Memory B cell (primary cell): ENCODE measurements at regions not wholly inside any gene's neighbourhood (a gene's known extent, or its start where the extent isn't known, plus 50 kb on each side); places are given as distances from the start of the nearest gene placed in this dataset.
A peak's percentile ranks its signal among the peaks of the same experiment; 100 is the strongest.

Experiments
- ATAC-seq: fragments of 150-1000 bp; cut with Tn5 transposase; 2 replicates; pipeline ENCODE4 v1.10.0; 2021; ENCODE audit warnings: low read depth, mild to moderate bottlenecking, moderate library complexity
- DNase-seq, 2 donors: peaks; one replicate each; pipeline ENCODE4 v3.0.0; 2022; ENCODE audit warnings: low spot score in 2 of 2
- H3K27ac Mint-ChIP-seq: one replicate; pipeline ENCODE4 v1.8.0; 2022; ENCODE audit warnings: mild to moderate bottlenecking, moderate library complexity, mixed read lengths
- H3K27me3 Mint-ChIP-seq: one replicate; pipeline ENCODE4 v1.8.0; 2022; ENCODE audit warnings: mixed read lengths
- H3K36me3 Mint-ChIP-seq: one replicate; pipeline ENCODE4 v1.8.0; 2022; ENCODE audit warnings: mild to moderate bottlenecking, mixed read lengths
- H3K4me1 Mint-ChIP-seq: one replicate; pipeline ENCODE4 v1.8.0; 2022; ENCODE audit warnings: mixed read lengths
- H3K4me3 Mint-ChIP-seq: one replicate; pipeline ENCODE4 v1.8.0; 2022; ENCODE audit warnings: mild to moderate bottlenecking, moderate library complexity, mixed read lengths
- H3K9me3 Mint-ChIP-seq: one replicate; pipeline ENCODE4 v1.8.0; 2022; ENCODE audit warnings: mixed read lengths

DNA sequence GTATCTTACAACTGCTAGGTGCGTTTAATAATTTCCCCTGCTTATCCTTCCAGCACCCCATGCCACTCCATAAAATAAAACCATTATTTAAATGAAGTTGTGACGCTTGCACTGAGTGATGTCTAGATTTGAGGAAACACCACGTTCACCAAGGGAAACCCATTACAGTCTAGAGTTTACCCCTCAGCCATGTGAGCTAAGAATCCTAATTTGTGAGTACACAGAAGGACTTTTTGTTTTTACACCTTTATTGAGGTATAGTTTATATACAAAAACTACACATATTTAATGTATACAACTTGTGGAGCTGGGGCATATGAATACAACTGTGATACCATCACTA is 326.8 kb downstream of the RAPGEF2 start:
- DNase-seq, result no peak
- H3K4me1 Mint-ChIP-seq, result no peaks in the 10 kb centered on the region
- H3K4me3 Mint-ChIP-seq, result no peak overlapping the region
- ATAC-seq, result no peak
- peaks cover 2% of the 10 kb centered on the region for H3K27me3 Mint-ChIP-seq
- H3K36me3 Mint-ChIP-seq, result no peaks in the 10 kb centered on the region
- H3K27ac Mint-ChIP-seq, result no peak overlapping the region
- no peaks in the 10 kb centered on the region for H3K9me3 Mint-ChIP-seq

DNA sequence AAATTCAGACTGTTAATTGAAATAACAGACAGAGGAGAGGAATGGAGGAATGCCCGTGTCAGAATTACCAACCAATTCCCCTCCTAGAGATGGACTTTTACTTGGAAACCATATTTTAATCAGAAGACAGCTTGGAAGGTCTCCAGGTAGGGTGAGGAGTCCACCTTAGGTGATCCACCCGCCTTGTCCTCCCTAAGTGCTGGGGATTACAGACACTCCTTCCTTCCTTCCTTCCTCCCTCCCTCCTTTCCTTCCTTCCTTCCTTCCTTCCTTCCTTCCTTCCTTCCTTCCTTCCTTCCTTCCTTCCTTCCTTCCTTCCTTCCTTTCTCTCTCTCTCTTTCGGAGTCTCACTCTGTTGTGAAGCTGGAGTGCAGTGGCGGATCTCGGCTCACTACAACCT is 328.0 kb downstream of the RAPGEF2 start:
- Mint-ChIP-seq H3K27ac (no peak overlapping the region), H3K36me3 (no peaks in the 10 kb centered on the region), H3K4me3 (no peak overlapping the region), H3K27me3 (peaks cover 2% of the 10 kb centered on the region), H3K9me3 (no peaks in the 10 kb centered on the region), H3K4me1 (no peaks in the 10 kb centered on the region)
- DNase-seq (no peak), ATAC-seq (no peak)

DNA sequence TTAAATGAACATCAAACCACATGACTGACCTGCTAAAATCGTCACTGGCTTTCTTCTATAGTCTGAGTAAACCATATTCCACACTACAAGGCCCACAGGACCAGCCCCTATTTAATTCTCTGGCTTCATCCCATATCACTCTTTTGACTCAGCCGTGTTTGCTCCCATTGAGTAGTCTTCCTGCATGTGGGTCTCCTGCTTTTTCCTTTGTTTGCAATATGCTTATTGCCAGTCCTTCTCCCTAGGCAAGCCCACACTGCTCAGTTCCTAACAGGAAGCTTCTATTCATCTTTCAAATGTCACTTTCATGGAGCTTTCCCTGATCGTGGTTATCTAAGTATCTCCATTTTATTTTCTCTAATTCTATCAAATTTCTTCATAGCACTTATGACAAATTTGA is 329.6 kb downstream of the RAPGEF2 start:
- Mint-ChIP-seq H3K27me3 (peaks cover 2% of the 10 kb centered on the region), H3K4me1 (no peaks in the 10 kb centered on the region), H3K9me3 (no peaks in the 10 kb centered on the region), H3K36me3 (no peaks in the 10 kb centered on the region), H3K4me3 (no peak overlapping the region), H3K27ac (no peak overlapping the region)
- no peak for DNase-seq
- no peak for ATAC-seq

DNA sequence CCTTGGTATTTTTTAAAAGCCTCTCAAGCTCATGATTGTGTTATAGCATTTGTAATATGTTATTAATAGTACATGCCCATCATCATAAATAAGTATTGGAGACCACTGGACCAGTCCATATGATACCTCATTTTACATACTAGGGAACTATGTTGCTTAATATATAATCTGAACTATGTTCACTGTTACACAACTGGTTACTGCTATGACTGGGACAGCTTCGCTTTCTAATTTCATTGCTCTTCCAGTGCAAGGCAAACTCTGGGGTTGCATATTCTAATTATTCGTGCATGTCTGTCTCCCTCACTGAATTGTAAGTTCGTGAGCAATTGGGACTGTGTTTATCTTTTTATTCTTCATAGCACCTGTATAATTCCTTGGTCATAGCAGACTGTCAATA is 330.5 kb downstream of the RAPGEF2 start:
- Mint-ChIP-seq H3K36me3 (no peaks in the 10 kb centered on the region), H3K9me3 (no peaks in the 10 kb centered on the region), H3K4me3 (no peak overlapping the region), H3K4me1 (no peaks in the 10 kb centered on the region), H3K27ac (no peak overlapping the region), H3K27me3 (peaks cover 2% of the 10 kb centered on the region)
- ATAC-seq (no peak), DNase-seq (no peak)

DNA sequence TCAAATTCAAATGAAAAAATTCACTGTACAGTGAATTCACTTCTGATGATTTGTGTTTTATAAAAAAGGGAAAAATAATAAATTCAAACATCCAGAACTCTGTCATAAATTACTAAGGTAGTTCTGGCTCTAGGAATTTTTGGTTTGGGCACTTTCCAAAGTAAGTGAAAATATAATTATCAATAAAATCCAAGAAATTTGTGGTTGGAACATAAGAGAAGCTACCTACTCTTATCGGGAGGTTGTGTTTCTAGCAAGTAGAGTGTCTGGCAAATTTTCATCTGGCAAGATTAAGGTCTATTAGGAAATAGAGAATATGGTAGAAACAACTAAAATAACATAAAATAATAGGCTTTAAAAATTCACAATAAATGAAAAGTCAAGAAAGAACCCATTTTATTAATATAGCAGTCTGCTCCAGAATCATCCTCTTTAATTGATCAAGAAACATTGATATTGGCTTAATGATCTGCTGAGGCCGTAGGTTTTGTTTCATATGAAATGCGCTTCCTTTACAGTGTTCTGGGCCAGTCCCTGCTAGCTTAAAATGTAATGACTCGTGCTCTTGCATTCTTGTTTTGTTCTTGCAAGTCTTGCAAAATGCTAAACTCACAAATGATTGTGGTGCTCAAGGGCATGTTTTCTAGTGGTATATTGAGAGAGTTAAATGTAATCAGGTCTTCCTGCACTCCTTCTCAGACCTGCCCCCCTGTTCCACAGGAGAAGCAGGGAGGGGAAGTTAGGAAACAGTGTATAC is 331.4 kb downstream of the RAPGEF2 start:
- H3K36me3 Mint-ChIP-seq, result no peaks in the 10 kb centered on the region
- H3K9me3 Mint-ChIP-seq, result no peaks in the 10 kb centered on the region
- ATAC-seq, result no peak
- no peak for DNase-seq
- H3K27ac Mint-ChIP-seq, result no peak overlapping the region
- H3K27me3 Mint-ChIP-seq, result peaks cover 2% of the 10 kb centered on the region
- no peaks in the 10 kb centered on the region for H3K4me1 Mint-ChIP-seq
- H3K4me3 Mint-ChIP-seq, result no peak overlapping the region

DNA sequence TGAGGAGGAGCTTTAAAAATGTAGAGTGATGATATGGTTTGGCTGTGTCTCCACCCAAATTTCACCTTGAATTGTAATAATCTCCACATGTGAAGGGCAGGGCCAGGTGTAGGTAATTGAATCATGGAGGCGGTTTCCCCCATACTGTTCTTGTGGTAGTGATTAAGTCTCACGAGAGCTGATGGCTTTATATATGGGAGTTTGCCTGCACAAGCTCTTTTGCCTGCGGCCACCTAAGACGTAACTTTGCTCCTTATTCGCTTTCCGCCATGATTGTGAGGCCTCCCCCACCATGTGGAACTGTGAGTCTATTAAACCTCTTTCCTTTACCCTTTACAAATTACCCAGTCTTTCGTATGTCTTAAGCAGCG is 332.0 kb downstream of the RAPGEF2 start:
- H3K4me3 Mint-ChIP-seq, result no peak overlapping the region
- H3K27ac Mint-ChIP-seq, result no peak overlapping the region
- DNase-seq (no peak), ATAC-seq (no peak)
- peaks cover 2% of the 10 kb centered on the region for H3K27me3 Mint-ChIP-seq
- H3K4me1 Mint-ChIP-seq, result no peaks in the 10 kb centered on the region
- no peaks in the 10 kb centered on the region for H3K36me3 Mint-ChIP-seq
- H3K9me3 Mint-ChIP-seq, result no peaks in the 10 kb centered on the region

DNA sequence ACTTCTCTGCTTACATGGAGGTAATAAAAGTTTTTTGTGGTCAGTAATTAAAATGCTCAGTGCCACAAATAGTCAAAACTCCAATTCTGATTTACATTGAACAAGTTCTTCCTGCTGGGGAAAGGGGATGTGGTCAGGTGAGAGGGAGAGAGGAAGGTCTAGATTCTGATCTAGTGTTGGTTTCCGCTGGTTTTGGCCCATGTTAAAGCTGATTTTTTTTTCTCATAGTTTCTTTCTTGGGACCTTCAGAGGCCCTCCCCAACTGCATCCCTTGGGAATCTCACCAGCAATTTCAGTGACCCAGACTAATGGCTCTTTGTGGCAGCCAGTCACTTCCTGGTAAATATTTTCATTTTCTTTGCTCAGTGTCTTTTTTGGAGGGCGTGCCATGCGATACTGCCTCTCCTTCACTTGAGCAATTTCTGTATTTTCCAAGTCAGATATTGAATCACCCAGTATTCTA is 332.7 kb downstream of the RAPGEF2 start:
- H3K27me3 Mint-ChIP-seq, result peaks cover 4% of the 10 kb centered on the region
- no peaks in the 10 kb centered on the region for H3K4me1 Mint-ChIP-seq
- H3K4me3 Mint-ChIP-seq, result no peak overlapping the region
- DNase-seq (no peak), ATAC-seq (no peak)
- no peaks in the 10 kb centered on the region for H3K36me3 Mint-ChIP-seq
- H3K9me3 Mint-ChIP-seq, result no peaks in the 10 kb centered on the region
- no peak overlapping the region for H3K27ac Mint-ChIP-seq

DNA sequence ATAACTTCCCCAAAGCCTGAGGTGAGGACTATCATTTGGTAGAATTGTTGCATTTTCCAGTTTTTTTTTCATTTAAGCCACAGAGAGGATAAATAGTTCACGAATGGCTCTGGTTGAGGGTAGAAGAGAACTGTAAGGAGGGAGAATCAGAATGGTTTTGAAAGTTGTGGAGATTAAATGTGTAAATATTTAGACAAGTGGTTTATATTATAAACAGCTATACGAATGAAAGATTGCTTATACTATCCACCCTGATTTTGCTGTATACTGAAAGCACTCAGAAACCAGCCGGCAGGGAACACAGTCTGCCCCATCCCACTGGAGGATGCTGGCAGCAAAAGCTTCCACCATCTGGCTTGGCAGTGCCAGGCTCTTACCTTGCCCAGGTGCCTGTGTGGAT is 341.1 kb downstream of the RAPGEF2 start:
- H3K36me3 Mint-ChIP-seq, result no peaks in the 10 kb centered on the region
- H3K9me3 Mint-ChIP-seq, result no peaks in the 10 kb centered on the region
- H3K4me3 Mint-ChIP-seq, result no peak overlapping the region
- ATAC-seq (no peak), DNase-seq (no peak)
- no peak overlapping the region for H3K27ac Mint-ChIP-seq
- H3K4me1 Mint-ChIP-seq, result peaks cover 4% of the 10 kb centered on the region
- H3K27me3 Mint-ChIP-seq, result peaks cover 8% of the 10 kb centered on the region

DNA sequence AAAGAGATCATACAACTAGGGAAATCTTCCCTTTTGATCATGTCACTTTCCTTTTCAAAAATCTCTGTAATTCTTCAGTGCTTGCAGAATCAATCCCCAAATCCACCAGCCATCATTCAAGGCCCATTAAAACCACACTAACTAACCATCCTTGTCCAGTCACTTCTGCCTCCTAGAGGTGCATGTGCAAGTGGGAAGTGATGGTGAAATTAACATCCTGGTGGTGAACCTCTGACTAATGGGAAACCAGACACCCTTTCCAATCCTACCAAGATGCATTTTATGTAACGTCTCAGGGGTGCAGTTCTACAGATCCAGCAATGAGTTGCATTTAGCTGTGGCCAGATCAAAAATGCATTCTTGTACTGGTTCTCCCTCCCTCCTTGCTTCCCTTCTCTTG is 341.8 kb downstream of the RAPGEF2 start:
- DNase-seq, result no peak
- ATAC-seq, result no peak

DNA sequence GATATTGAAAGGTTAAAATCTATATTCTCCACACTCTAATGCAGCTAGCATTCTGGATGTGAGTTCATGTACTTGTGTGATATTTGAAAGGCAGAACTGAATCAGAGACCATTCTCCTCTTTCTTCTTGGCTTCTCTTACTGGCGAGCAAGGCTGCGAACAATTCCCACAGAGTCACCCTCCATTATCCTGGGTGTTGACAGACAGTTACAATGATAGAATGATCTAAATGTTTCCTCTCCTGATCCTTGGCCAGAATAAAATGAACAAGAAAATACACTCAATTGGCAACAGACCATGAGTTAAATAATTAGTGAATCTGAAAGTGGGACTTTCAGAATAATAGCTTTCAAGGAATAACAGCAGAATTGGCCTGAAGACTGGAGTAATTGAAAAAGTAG is 342.8 kb downstream of the RAPGEF2 start:
- no peak overlapping the region for H3K4me3 Mint-ChIP-seq
- H3K9me3 Mint-ChIP-seq, result no peaks in the 10 kb centered on the region
- no peak for ATAC-seq

More for the DNA sequence above, 341.8 kb downstream of the RAPGEF2 start:
- Mint-ChIP-seq H3K27me3 (peaks cover 8% of the 10 kb centered on the region), H3K27ac (no peak overlapping the region), H3K4me1 (peaks cover 4% of the 10 kb centered on the region), H3K36me3 (no peaks in the 10 kb centered on the region), H3K4me3 (no peak overlapping the region), H3K9me3 (no peaks in the 10 kb centered on the region)

DNA sequence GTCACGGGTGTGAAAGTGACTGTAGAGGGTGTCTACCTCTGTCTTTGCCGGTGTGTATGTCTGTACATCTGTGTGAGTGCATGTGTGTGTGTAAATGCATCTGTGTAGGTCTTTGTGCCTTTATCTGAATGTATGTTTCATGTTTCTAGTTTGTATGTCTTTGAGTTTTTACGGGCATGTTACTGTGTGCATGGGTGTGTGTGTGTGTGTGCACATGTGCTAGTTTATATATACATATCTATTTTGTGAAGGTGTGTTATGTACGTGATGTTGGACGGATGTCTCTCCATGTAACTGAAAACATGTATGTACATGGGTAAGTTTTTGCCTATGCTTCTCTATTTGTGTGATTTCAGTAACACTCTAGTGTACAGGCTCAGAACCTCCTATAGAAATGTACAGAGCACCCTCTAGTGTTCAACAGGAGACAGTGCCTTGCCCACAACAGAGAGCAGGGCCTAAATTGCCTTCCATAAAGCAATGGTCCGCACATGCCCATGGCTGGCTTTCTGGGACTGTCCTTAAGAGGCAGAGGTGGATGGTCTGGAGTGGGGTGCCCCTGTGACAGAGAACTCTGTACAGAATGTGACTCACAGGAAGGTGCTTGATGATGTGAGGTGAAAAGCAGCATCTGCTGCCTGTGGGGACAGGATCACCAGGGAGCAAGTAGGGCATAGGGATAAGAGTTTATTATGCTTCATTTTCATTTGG is 343.5 kb downstream of the RAPGEF2 start:
- peaks cover 4% of the 10 kb centered on the region for H3K4me1 Mint-ChIP-seq
- peak; percentile 59 for ATAC-seq
- H3K27ac Mint-ChIP-seq, result no peak overlapping the region
- H3K4me3 Mint-ChIP-seq, result no peak overlapping the region
- H3K27me3 Mint-ChIP-seq, result peaks cover 7% of the 10 kb centered on the region
- DNase-seq, result no peak
- H3K9me3 Mint-ChIP-seq, result no peaks in the 10 kb centered on the region
- no peaks in the 10 kb centered on the region for H3K36me3 Mint-ChIP-seq

More for the DNA sequence above, 342.8 kb downstream of the RAPGEF2 start:
- H3K27ac Mint-ChIP-seq, result no peak overlapping the region
- peaks cover 4% of the 10 kb centered on the region for H3K4me1 Mint-ChIP-seq
- peaks cover 6% of the 10 kb centered on the region for H3K27me3 Mint-ChIP-seq
- no peaks in the 10 kb centered on the region for H3K36me3 Mint-ChIP-seq
- no peak for DNase-seq

DNA sequence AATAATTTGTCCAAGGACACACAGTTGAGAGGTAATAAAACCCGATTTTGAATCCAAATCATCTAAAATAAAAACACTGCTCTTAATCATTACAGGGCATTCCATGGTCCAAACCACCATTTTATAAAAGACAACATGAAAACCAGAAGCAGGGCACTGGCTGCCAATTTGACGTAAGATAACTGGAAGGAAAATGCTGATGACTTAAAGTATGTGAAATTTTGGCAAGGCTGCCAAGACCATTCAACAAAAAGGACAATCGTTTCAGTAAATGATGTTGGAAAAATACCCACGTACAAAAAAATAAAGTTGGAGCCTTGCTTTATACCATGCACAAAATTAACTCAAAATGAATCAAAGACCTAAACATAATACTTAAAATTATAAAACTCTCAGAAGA is 344.4 kb downstream of the RAPGEF2 start:
- Mint-ChIP-seq H3K9me3 (no peaks in the 10 kb centered on the region), H3K4me3 (no peak overlapping the region), H3K36me3 (no peaks in the 10 kb centered on the region), H3K4me1 (peaks cover 4% of the 10 kb centered on the region), H3K27ac (no peak overlapping the region), H3K27me3 (peaks cover 12% of the 10 kb centered on the region)
- ATAC-seq (no peak), DNase-seq (no peak)

DNA sequence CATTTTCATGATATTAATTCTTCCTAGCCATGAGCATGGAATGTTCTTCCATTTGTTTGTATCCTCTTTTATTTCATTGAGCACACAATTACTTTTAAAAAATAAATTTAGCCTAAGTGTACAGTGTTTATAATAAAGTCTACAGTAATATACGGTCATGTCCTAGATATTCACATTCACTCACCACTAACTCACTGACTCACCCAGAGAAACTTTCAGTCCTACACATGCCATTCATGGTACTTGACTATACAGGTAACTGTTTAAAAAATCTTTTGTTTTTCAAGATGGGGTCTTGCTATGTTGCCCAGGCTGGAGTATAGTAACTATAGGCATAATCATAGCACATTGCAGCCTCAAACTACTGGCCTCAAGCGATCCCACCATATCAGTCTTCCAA is 348.1 kb downstream of the RAPGEF2 start:
- Mint-ChIP-seq H3K27ac (no peak overlapping the region), H3K4me1 (peaks cover 4% of the 10 kb centered on the region), H3K36me3 (no peaks in the 10 kb centered on the region), H3K4me3 (no peak overlapping the region), H3K9me3 (no peaks in the 10 kb centered on the region), H3K27me3 (peaks cover 12% of the 10 kb centered on the region)
- ATAC-seq (no peak), DNase-seq (no peak)

DNA sequence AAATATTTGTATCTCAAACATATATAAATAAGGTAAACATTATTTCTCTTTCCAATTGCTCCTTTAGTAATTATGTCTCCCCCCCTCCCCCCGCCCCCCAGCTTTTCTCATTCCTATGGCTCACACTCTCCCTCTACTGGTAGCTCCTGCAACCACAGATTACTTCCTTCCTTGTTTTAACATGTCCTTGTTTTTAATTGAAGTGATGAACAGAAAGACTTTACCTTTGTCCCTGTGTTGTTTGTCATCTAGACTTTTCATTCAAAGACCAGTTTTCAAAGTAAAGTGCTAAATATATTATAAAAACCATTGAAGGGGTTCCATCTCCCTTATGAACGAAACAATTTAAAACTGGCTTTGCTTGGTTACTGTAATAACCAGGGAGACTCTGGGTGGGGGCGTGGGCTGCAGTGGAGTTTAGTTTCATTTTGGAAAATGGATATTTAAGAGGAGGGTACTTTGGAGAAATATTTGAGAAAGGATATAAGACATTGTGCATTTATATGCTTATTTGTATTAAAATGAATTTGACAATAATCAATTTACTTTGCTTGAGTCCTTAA is 352.9 kb downstream of the RAPGEF2 start:
- Mint-ChIP-seq H3K27me3 (peaks cover 7% of the 10 kb centered on the region), H3K4me3 (no peak overlapping the region)

More for the DNA sequence above, 352.9 kb downstream of the RAPGEF2 start:
- no peak overlapping the region for H3K27ac Mint-ChIP-seq
- no peak for ATAC-seq
- H3K4me1 Mint-ChIP-seq, result no peaks in the 10 kb centered on the region
- H3K9me3 Mint-ChIP-seq, result no peaks in the 10 kb centered on the region
- no peak for DNase-seq
- H3K36me3 Mint-ChIP-seq, result no peaks in the 10 kb centered on the region
